NCI-H146 treated with DMSO at 0.1 percent for 48 hours (cell line): ENCODE measurements at regions not wholly inside any gene's neighbourhood (a gene's known extent, or its start where the extent isn't known, plus 50 kb on each side); places are given as distances from the start of the nearest gene placed in this dataset.
A peak's percentile ranks its signal among the peaks of the same experiment; 100 is the strongest.

Experiments
- DNase-seq: peaks from one replicate; lab custom pipeline; 2025; ENCODE audit not compliant: unreplicated experiment; lab: John Stamatoyannopoulos, UW

- peak; percentile 57 for DNase-seq
These were observed 256.0 kb downstream of the DCDC2C start for GRCh38 chr2:3959372-3959771.

- no peak for DNase-seq
These were observed 256.7 kb downstream of the DCDC2C start for GRCh38 chr2:3960106-3960505.

GRCh38 chr2:3962719-3963118, 259.3 kb downstream of the DCDC2C start:
- DNase-seq = no peak

- DNase-seq = no peak
These were observed 261.8 kb downstream of the DCDC2C start for GRCh38 chr2:3965211-3965610.

- DNase-seq = no peak
These were observed 262.6 kb downstream of the DCDC2C start for GRCh38 chr2:3965953-3966352.

- DNase-seq = no peak
These were observed 263.1 kb downstream of the DCDC2C start for GRCh38 chr2:3966470-3966869.

- DNase-seq = no peak
These were observed 265.4 kb downstream of the DCDC2C start for GRCh38 chr2:3968736-3969135.

GRCh38 chr2:3970791-3971651, 267.6 kb downstream of the DCDC2C start:
- no peak for DNase-seq

- no peak for DNase-seq
These were observed 268.3 kb downstream of the DCDC2C start for GRCh38 chr2:3971652-3972192.

- DNase-seq = no peak
These were observed 269.0 kb downstream of the DCDC2C start for GRCh38 chr2:3972377-3972776.

- no peak for DNase-seq
These were observed 271.4 kb downstream of the DCDC2C start for GRCh38 chr2:3974765-3975164.

- DNase-seq = no peak
These were observed 278.1 kb downstream of the DCDC2C start for GRCh38 chr2:3981446-3981987.

- no peak for DNase-seq
These were observed 278.8 kb downstream of the DCDC2C start for GRCh38 chr2:3982160-3982559.

GRCh38 chr2:3986063-3986462, 282.7 kb downstream of the DCDC2C start:
- DNase-seq = no peak

GRCh38 chr2:3986530-3987258, 283.3 kb downstream of the DCDC2C start:
- DNase-seq = no peak

GRCh38 chr2:4002841-4003403, 299.5 kb downstream of the DCDC2C start:
- no peak for DNase-seq

- DNase-seq = no peak
These were observed 308.8 kb downstream of the DCDC2C start for GRCh38 chr2:4012197-4012596.

- no peak for DNase-seq
These were observed 315.2 kb downstream of the DCDC2C start for GRCh38 chr2:4018535-4018934.

GRCh38 chr2:4020153-4020552, 316.8 kb downstream of the DCDC2C start:
- peak; percentile 69 for DNase-seq

GRCh38 chr2:4020649-4021048, 317.3 kb downstream of the DCDC2C start:
- DNase-seq = peak; percentile 44

GRCh38 chr2:4024605-4025004, 321.2 kb downstream of the DCDC2C start:
- no peak for DNase-seq
